Vagina (tissue), 2 donors: ENCODE measurements at regions not wholly inside any gene's neighbourhood (a gene's known extent, or its start where the extent isn't known, plus 50 kb on each side); places are given as distances from the start of the nearest gene placed in this dataset.

Source experiments
- DNase-seq, 2 donors: peaks; one replicate each; pipeline ENCODE4 v3.0.0-alpha.2; 2017; ENCODE audit errors: extremely low spot score in 2 of 2
- H3K27ac ChIP-seq: fragments of 200-600 bp; sonication (generic); one replicate; pipeline ENCODE4 v1.5.1; 2019
- H3K27me3 ChIP-seq: fragments of 200-600 bp; sonication (generic); one replicate; pipeline ENCODE4 v1.5.1; 2019
- H3K36me3 ChIP-seq, 2 donors: fragments of 200-600 bp; sonication (generic); one replicate each; pipeline ENCODE4 v1.5.1; 2017 to 2019
- H3K4me1 ChIP-seq: fragments of 200-600 bp; sonication (generic); one replicate; pipeline ENCODE4 v1.5.1; 2019
- H3K4me3 ChIP-seq, 2 donors: fragments of 200-600 bp; sonication (generic); 1 replicate in 1 of 2; 2 replicates in 1 of 2; pipeline ENCODE4 v1.5.1; 2016 to 2019
- H3K9me3 ChIP-seq: fragments of 200-600 bp; sonication (generic); one replicate; pipeline ENCODE4 v1.5.1; 2019
- POLR2A ChIP-seq, 2 donors: fragments of 450-650 bp; IDR thresholded peaks; one replicate each; pipeline ENCODE4 v1.6.1; 2017; ENCODE audit warnings: antibody characterized with exemption in 2 of 2, mild to moderate bottlenecking in 2 of 2, moderate library complexity in 2 of 2
- POLR2AphosphoS5 ChIP-seq, 2 donors: sonication (generic); formaldehyde crosslinking; IDR thresholded peaks; one replicate each; pipeline ENCODE4 v1.9.0; 2017; ENCODE audit warnings: antibody characterized with exemption in 2 of 2, mild to moderate bottlenecking in 2 of 2, low read depth in 1 of 2; ENCODE audit not compliant: insufficient read depth in 1 of 2
- intact Hi-C: fragments of 100-400 bp; cut with DNase I; formaldehyde crosslinking; loops from one replicate; pipeline ENCODE4 v1.15.1; 2023
- TF ChIP-seq, protein P1 (sequence below), 3 experiments: fragments of 450-650 bp in 2 of 3; fragments of 200-600 bp in 1 of 3; sonication (generic) in 1 of 3; IDR thresholded peaks; one replicate each; pipeline ENCODE4 v1.5.1; 2017 to 2019; ENCODE audit warnings: antibody characterized with exemption in 3 of 3, mild to moderate bottlenecking in 2 of 3, moderate library complexity in 2 of 3

DNA sequence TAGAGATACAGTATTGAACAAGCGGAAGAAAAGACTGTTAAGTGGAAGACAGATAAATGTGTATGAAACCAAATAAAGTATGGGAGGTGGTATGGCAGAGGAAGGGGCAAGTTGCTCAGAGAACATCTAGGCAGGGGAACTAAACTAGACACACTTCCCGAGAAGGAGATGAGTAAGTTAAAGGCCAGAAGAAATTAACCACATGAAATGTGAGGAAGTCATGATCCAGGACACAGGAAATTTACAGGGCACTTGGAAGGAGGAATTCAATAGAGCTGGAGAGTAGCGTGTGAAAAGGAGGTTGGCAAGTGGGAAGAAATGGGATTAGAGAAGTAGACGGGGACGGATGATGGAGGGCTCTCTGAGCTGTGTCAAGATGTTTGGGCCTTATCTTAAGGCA is 208.8 kb downstream of the COG6 start:
- no peak overlapping the region for H3K27ac ChIP-seq
- no peaks in the 10 kb centered on the region for H3K9me3 ChIP-seq
- no peak for DNase-seq
- H3K4me1 ChIP-seq: no peaks in the 10 kb centered on the region
- no peak for TF ChIP-seq POLR2A (IDR thresholded peaks at IDR 0.05)
- TF ChIP-seq POLR2AphosphoS5 (IDR thresholded peaks at IDR 0.05; ENCODE audit: insufficient read depth in 1 of 2, low read depth in 1 of 2): no peak
- TF ChIP-seq, protein P1, sequence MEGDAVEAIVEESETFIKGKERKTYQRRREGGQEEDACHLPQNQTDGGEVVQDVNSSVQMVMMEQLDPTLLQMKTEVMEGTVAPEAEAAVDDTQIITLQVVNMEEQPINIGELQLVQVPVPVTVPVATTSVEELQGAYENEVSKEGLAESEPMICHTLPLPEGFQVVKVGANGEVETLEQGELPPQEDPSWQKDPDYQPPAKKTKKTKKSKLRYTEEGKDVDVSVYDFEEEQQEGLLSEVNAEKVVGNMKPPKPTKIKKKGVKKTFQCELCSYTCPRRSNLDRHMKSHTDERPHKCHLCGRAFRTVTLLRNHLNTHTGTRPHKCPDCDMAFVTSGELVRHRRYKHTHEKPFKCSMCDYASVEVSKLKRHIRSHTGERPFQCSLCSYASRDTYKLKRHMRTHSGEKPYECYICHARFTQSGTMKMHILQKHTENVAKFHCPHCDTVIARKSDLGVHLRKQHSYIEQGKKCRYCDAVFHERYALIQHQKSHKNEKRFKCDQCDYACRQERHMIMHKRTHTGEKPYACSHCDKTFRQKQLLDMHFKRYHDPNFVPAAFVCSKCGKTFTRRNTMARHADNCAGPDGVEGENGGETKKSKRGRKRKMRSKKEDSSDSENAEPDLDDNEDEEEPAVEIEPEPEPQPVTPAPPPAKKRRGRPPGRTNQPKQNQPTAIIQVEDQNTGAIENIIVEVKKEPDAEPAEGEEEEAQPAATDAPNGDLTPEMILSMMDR (IDR thresholded peaks at IDR 0.05): no peak
- H3K36me3 ChIP-seq: no peaks in the 10 kb centered on the region
- intact Hi-C loops: no loop called here
- no peaks in the 10 kb centered on the region for H3K27me3 ChIP-seq
- no peak overlapping the region for H3K4me3 ChIP-seq

DNA sequence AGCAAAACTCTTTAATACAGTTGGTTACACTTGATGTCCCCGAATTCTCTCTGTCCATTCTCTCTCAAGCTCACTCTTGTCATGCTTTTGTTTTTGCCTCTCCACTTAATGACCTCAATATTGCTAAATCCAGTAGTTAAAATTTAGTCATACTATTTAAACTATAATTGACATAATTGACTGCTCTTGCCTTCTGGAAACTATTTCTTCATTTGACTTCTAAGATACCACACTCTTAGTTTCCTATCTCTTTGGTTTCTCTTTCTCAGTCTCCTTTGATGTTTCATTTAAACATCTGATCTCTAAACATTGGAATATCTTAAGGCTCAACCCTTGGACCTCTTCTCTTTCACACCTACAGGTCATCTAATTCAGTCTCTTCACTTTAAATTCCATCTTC is 211.3 kb downstream of the COG6 start:
- TF ChIP-seq POLR2A (IDR thresholded peaks at IDR 0.05) (no peak), POLR2AphosphoS5 (IDR thresholded peaks at IDR 0.05; ENCODE audit: insufficient read depth in 1 of 2, low read depth in 1 of 2) (no peak)
- TF ChIP-seq, protein P1 (IDR thresholded peaks at IDR 0.05): no peak

DNA sequence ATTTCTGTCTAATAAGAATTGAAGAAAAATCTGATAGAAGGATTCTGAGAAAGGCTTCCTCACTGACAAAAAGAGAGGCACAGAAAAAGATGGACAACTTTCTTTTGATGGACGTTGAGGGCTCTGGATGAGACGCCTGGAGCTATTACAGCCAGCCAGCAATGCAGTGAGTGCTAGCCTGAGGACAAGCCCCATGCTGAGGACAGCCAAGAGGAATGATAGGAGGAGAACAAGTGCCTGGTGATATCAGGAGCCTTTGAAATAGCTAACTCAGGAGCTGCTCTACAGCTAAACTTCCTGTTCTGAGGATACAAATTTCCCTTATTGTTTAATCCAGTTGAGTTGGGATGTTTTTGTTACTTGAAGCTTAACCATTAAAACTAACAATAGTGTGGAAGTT is 212.3 kb downstream of the COG6 start:
- Histone ChIP-seq H3K9me3 (no peaks in the 10 kb centered on the region), H3K4me3 (no peak overlapping the region), H3K4me1 (no peaks in the 10 kb centered on the region), H3K27ac (no peak overlapping the region), H3K27me3 (no peaks in the 10 kb centered on the region), H3K36me3 (no peaks in the 10 kb centered on the region)
- no peak for DNase-seq
- intact Hi-C loops: no loop called here
- no peak for TF ChIP-seq POLR2A (IDR thresholded peaks at IDR 0.05)
- no peak for TF ChIP-seq POLR2AphosphoS5 (IDR thresholded peaks at IDR 0.05; ENCODE audit: insufficient read depth in 1 of 2, low read depth in 1 of 2)
- TF ChIP-seq, protein P1 (IDR thresholded peaks at IDR 0.05): no peak

More for the DNA sequence above, 211.3 kb downstream of the COG6 start:
- Histone ChIP-seq H3K27ac (no peak overlapping the region), H3K4me1 (no peaks in the 10 kb centered on the region), H3K36me3 (no peaks in the 10 kb centered on the region), H3K4me3 (no peak overlapping the region), H3K27me3 (no peaks in the 10 kb centered on the region), H3K9me3 (no peaks in the 10 kb centered on the region)
- no peak for DNase-seq
- intact Hi-C loops: no loop called here

DNA sequence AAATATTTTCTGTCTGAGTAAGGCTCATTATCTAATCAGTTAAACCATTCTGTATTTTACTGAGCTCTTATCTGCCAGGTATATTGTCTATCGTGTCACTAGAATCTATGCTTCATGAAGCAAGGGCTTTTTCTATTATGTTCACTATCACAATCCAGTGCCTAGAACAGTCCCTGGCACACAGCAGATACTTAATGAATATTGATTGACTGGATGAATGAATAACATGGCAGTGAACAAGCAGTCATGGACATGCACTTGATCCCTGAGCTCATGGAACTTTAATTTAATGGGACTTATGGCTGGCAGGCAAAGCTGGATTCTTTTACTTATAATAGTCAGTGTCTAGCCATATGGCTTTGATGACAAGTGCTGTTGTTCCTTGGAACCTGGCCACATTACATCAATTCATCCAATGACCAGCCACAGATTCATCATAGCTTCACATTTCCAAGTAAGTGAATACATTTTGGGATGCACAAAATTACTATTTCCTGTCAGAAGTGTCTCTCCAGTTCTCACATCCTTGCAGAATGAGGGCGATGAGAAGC is 214.8 kb downstream of the COG6 start:
- no peaks in the 10 kb centered on the region for H3K27me3 ChIP-seq
- H3K27ac ChIP-seq: no peak overlapping the region
- DNase-seq: no peak
- H3K36me3 ChIP-seq: no peaks in the 10 kb centered on the region
- no peaks in the 10 kb centered on the region for H3K4me1 ChIP-seq
- no peak overlapping the region for H3K4me3 ChIP-seq
- H3K9me3 ChIP-seq: no peaks in the 10 kb centered on the region
- intact Hi-C loops: no loop called here
- no peak for TF ChIP-seq POLR2AphosphoS5 (IDR thresholded peaks at IDR 0.05; ENCODE audit: insufficient read depth in 1 of 2, low read depth in 1 of 2)
- no peak for TF ChIP-seq POLR2A (IDR thresholded peaks at IDR 0.05)
- TF ChIP-seq, protein P1 (IDR thresholded peaks at IDR 0.05): no peak

DNA sequence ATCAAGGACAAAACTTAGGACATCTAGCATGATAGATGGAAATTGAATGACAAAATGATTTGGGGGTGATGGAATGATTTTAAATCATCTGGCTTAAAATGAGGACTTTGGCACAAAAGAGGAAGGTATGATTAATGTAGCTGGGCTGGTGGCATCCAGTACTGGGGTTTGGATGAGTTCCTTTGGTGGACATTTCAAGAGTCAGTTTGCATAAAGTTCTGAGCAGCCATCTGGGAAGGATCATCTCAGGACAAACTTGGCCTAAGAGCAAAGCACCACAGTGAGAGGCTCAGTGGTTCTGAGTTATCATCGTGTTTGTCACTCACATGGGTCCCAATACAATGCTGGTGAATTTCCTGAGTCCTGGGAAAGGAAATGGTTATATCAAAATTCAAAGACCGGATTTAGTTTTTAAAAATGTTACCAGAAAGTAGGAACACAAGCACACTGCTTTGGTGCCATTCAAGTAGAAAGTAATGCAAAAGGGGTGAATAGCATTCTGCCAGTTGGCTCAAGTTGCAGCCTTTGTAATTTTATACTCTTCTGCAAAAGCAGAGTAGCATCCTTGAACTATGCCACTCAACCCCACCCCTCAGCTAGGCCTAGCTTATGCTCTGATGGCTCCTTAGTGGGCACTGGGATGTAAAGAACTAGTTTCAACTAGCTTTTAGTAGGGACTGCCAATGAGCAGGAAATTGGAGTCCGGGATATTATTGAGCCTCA is 219.0 kb downstream of the COG6 start:
- TF ChIP-seq, protein P1 (IDR thresholded peaks at IDR 0.05): no peak
- TF ChIP-seq POLR2A (IDR thresholded peaks at IDR 0.05): no peak
- no peak for TF ChIP-seq POLR2AphosphoS5 (IDR thresholded peaks at IDR 0.05; ENCODE audit: insufficient read depth in 1 of 2, low read depth in 1 of 2)
- H3K4me1 ChIP-seq: peaks cover 20% of the 10 kb centered on the region
- H3K9me3 ChIP-seq: no peaks in the 10 kb centered on the region
- no peak for DNase-seq
- intact Hi-C loops: no loop called here
- no peaks in the 10 kb centered on the region for H3K27me3 ChIP-seq
- H3K36me3 ChIP-seq: no peaks in the 10 kb centered on the region
- no peak overlapping the region for H3K27ac ChIP-seq
- H3K4me3 ChIP-seq: no peak overlapping the region
